HUDEP-2 (cell line): ENCODE measurements at regions not wholly inside any gene's neighbourhood (a gene's known extent, or its start where the extent isn't known, plus 50 kb on each side); places are given as distances from the start of the nearest gene placed in this dataset.

ENCODE experiments used
- DNase-seq, 76 experiments: peaks; one replicate each; lab custom pipeline; 2025; ENCODE audit not compliant: unreplicated experiment in 76 of 76; lab: John Stamatoyannopoulos, UW

GRCh38 chr2:180495606-180496005, 484.8 kb upstream of the UBE2E3 start:
- no peak for DNase-seq

- no peak for DNase-seq
These were observed 486.1 kb upstream of the UBE2E3 start for GRCh38 chr2:180494286-180494685.

- no peak for DNase-seq
These were observed 475.6 kb upstream of the CWC22 start for GRCh38 chr2:180482696-180483095.

GRCh38 chr2:180481998-180482397, 474.9 kb upstream of the CWC22 start:
- DNase-seq = no peak

- no peak for DNase-seq
These were observed 471.8 kb upstream of the CWC22 start for GRCh38 chr2:180478883-180479282.

GRCh38 chr2:180474716-180475115, 467.6 kb upstream of the CWC22 start:
- no peak for DNase-seq

GRCh38 chr2:180473456-180473855, 466.4 kb upstream of the CWC22 start:
- DNase-seq = no peak

- DNase-seq = no peak
These were observed 465.0 kb upstream of the CWC22 start for GRCh38 chr2:180472133-180472532.

GRCh38 chr2:180463608-180464007, 456.5 kb upstream of the CWC22 start:
- no peak for DNase-seq

- DNase-seq = no peak
These were observed 454.7 kb upstream of the CWC22 start for GRCh38 chr2:180461761-180462160.

- no peak for DNase-seq
These were observed 449.7 kb upstream of the CWC22 start for GRCh38 chr2:180456801-180457200.

GRCh38 chr2:180450841-180451240, 443.7 kb upstream of the CWC22 start:
- DNase-seq = no peak

- no peak for DNase-seq
These were observed 442.2 kb upstream of the CWC22 start for GRCh38 chr2:180449171-180449915.

GRCh38 chr2:180446492-180446891, 439.4 kb upstream of the CWC22 start:
- no peak for DNase-seq

GRCh38 chr2:180443888-180444287, 436.8 kb upstream of the CWC22 start:
- DNase-seq = no peak

GRCh38 chr2:180442860-180443644, 436.0 kb upstream of the CWC22 start:
- DNase-seq = no peak

GRCh38 chr2:180419212-180419611, 412.1 kb upstream of the CWC22 start:
- DNase-seq = no peak

- DNase-seq = no peak
These were observed 409.5 kb upstream of the CWC22 start for GRCh38 chr2:180416627-180417026.

- DNase-seq = no peak
These were observed 406.2 kb upstream of the CWC22 start for GRCh38 chr2:180413336-180413735.

GRCh38 chr2:180412219-180412618, 405.1 kb upstream of the CWC22 start:
- DNase-seq = no peak

- DNase-seq = no peak
These were observed 404.6 kb upstream of the CWC22 start for GRCh38 chr2:180411661-180412060.

GRCh38 chr2:180406687-180407086, 399.6 kb upstream of the CWC22 start:
- DNase-seq = no peak
